ENCODE measurements at regions not wholly inside any gene's neighbourhood (a gene's known extent, or its start where the extent isn't known, plus 50 kb on each side); places are given as distances from the start of the nearest gene placed in this dataset.

DNA sequence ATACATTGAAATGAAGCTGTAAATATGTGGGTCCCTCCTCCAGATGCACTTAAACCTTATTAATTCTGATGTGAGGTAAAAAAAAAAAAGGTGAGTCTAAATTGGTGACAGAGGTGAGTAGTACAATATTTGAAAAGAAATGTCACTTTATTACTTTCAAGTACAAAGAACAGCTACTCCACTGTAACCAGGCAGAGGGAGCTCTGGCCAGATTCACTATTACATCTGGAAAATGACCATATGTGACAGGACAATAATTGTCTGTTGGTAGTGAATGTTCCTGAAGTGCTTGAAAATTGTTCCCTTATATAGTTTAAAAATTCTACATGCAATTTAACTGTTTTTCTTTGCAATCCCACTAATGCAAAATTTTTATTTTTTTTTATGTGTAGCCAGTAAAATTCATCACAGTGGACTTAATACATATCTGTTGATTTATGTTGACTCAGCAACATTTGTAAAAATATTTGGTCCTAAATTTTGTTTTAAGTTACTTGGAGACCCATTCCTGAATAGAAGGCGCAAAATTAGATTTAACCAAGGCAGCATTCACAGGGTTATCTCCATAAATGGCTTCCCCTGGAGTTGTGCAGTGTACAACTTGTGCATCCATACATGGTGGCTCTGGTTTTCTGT, 231.9 kb upstream of the TBC1D5 start:
- Histone ChIP-seq H3K4me2 (no peak overlapping the region), H4K20me1 (no peaks in the 10 kb centered on the region), H3K4me1 (peaks cover 41% of the 10 kb centered on the region), H3K9me3 (peaks cover 7% of the 10 kb centered on the region; the same call in 1 of the 2 replicates), H3K4me3 (no peak overlapping the region), H3K27me3 (no peaks in the 10 kb centered on the region), H3K27ac (no peak overlapping the region), H3K36me3 (0 out of 2 replicates have a peak, but pooled peaks cover 3% of the 10 kb centered on the region), H3K9ac (no peak overlapping the region)
- TF ChIP-seq Cebpa-rat (IDR thresholded peaks at IDR 0.05) = no peak

DNA sequence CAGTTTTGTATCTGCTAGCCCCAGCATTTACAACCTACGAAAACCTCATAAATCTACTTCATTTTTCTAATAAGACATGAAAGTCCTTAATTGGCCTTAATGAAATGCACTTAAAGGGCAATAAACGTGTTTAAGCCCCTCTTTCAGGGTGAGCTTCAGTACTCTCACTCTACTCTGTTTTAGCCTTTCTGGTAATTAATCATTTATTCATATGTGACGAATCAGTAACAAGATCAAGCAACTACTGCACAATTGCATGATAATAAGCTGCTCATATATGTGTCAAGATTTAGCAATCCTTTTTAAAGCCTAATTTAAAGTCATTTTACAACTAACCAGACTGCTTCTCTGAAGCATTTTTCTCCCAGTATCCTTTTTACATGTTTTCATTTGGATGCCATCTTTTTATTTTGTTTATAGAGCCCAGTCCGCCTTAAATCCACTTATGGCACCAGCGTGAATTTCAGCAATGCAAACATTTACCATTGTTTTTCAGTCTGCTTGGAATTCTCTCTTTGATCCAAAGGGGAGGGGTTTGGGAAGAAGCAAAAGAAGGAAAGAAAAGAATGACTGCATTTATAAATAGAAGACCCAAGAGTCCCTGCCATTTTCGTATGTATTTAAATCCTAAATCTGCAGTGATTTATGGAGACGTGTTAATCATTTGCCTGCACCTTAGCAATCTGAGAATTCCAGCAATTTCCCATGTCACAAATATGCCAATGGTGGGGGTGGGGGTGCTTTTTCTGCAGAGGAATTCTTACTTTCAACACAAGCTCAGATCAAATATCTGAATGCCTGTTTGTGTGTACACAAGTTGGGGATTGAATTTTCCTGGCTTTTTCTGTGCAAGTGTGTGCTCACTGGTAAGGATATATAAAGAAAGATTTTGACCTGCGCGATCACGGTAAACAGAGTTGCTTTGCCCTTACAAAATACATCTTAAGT, 230.8 kb upstream of the TBC1D5 start:
- Histone ChIP-seq H3K4me2 (no peak overlapping the region), H3K9ac (no peak overlapping the region), H3K9me3 (peaks cover 15% of the 10 kb centered on the region; the same call in 1 of the 2 replicates), H4K20me1 (no peaks in the 10 kb centered on the region), H3K27me3 (no peaks in the 10 kb centered on the region), H3K4me3 (no peak overlapping the region), H3K27ac (no peak overlapping the region), H3K36me3 (0 out of 2 replicates have a peak, but pooled peaks cover 3% of the 10 kb centered on the region), H3K4me1 (peaks cover 30% of the 10 kb centered on the region)
- no peak for TF ChIP-seq Cebpa-rat (IDR thresholded peaks at IDR 0.05)

DNA sequence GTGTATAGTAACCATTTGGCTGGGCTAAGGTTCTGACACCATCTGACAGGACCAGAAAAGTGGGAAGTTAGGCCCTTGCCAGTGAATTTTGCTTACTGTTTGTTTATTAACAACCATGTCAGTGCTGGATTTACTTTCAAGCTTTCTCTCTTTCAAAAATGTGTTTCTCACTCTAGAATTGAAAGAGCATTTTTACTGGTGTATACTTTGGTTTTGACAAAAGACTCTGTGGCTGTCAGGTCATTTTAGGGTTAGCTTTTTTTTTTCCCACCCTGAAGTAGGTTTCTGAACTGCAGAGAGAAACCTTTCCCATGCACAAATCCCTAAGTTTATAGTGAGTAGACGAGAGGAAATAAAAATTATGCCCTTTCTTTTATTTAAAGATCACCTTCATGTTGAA, 230.0 kb upstream of the TBC1D5 start:
- Histone ChIP-seq H3K4me1 (peaks cover 22% of the 10 kb centered on the region), H3K36me3 (0 out of 2 replicates have a peak, but pooled peaks cover 3% of the 10 kb centered on the region), H3K27ac (no peak overlapping the region), H3K27me3 (no peaks in the 10 kb centered on the region), H3K9ac (no peak overlapping the region), H3K9me3 (peaks cover 21% of the 10 kb centered on the region), H4K20me1 (no peaks in the 10 kb centered on the region), H3K4me2 (no peak overlapping the region), H3K4me3 (no peak overlapping the region)
- no peak for TF ChIP-seq Cebpa-rat (IDR thresholded peaks at IDR 0.05)

DNA sequence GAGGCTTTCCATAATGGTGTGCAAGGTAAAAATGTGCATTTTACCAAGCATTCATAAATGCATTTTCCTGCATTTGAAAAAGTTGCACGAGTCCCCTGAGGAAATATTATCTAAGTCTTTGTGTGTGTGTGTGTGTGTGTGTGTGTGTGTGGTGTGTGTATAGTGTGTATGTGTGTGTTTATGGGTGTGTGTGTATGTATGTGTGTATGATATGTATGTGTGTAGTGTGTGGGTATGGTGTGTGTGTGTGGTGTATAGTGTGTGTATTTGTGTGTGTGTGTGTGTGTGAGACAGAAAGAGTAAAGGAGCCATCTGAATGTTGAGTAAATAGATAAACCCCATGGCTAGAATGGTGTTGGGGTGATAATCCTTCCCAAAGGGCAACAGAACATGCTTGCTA, 229.6 kb upstream of the TBC1D5 start:
- Histone ChIP-seq H4K20me1 (no peaks in the 10 kb centered on the region), H3K27ac (no peak overlapping the region), H3K4me2 (no peak overlapping the region), H3K9me3 (peaks cover 21% of the 10 kb centered on the region), H3K36me3 (0 out of 2 replicates have a peak, but pooled peaks cover 3% of the 10 kb centered on the region), H3K4me1 (peaks cover 19% of the 10 kb centered on the region), H3K4me3 (no peak overlapping the region), H3K9ac (no peak overlapping the region), H3K27me3 (no peaks in the 10 kb centered on the region)
- TF ChIP-seq Cebpa-rat (IDR thresholded peaks at IDR 0.05) = no peak

DNA sequence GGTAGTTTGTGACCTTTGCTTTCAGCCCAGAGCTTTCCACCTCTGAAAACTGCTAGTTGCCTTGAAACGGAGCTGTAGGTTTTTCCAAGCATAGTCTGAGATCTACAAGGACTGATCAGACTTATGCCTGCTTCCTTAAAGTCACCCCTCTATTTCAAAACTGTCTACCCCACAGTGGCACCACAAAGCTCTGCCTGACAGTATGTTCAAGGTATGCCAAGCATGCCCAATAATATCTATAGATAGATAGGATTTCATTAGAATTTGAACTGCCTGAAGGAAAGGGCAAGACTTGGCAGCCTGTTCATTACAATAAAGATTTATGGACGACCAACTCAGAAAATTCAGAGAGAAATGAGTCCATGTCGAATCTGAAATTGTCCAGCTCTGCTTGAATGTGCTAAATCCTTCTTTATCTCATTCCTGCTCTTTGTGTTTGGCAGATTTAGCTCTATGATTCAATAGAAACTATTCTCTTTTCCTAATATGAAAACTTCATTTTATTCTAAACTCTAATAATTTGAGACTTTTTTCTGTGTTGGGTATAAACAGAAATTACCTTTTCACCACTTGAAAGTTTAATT, 227.6 kb upstream of the TBC1D5 start:
- no peak overlapping the region for H3K27ac ChIP-seq
- no peaks in the 10 kb centered on the region for H4K20me1 ChIP-seq
- no peak overlapping the region for H3K4me2 ChIP-seq
- TF ChIP-seq Cebpa-rat (IDR thresholded peaks at IDR 0.05) = no peak
- H3K4me3 ChIP-seq = no peak overlapping the region
- no peak overlapping the region for H3K9ac ChIP-seq
- 0 out of 2 replicates have a peak, but pooled peaks cover 2% of the 10 kb centered on the region for H3K36me3 ChIP-seq
- peaks cover 10% of the 10 kb centered on the region for H3K4me1 ChIP-seq
- no peaks in the 10 kb centered on the region for H3K27me3 ChIP-seq
- H3K9me3 ChIP-seq = peaks cover 19% of the 10 kb centered on the region

DNA sequence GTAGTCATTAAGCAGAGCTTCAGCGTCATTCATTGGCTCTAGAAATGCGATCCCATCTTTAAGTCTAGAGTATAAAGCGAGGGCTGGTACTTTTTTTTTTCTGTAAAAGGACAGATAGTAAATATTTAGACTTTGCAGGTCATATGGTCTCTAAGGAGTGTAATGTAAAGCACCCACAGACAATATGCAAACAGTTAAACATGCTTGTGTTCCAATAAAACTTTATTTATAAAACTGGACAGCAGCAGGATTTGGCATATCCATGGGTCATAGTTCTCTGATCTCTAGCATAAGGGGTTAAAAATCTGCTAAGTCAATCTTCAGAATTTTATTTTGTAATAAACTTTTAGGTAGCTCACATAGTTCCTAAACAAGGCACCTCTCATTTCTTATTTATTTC, 226.8 kb upstream of the TBC1D5 start:
- peaks cover 11% of the 10 kb centered on the region for H3K4me1 ChIP-seq
- no peak overlapping the region for H3K27ac ChIP-seq
- no peak overlapping the region for H3K4me2 ChIP-seq
- H3K9ac ChIP-seq = no peak overlapping the region
- no peaks in the 10 kb centered on the region for H3K36me3 ChIP-seq
- H3K4me3 ChIP-seq = no peak overlapping the region
- H4K20me1 ChIP-seq = no peaks in the 10 kb centered on the region
- H3K9me3 ChIP-seq = peaks cover 14% of the 10 kb centered on the region
- no peaks in the 10 kb centered on the region for H3K27me3 ChIP-seq
- TF ChIP-seq Cebpa-rat (IDR thresholded peaks at IDR 0.05) = no peak

DNA sequence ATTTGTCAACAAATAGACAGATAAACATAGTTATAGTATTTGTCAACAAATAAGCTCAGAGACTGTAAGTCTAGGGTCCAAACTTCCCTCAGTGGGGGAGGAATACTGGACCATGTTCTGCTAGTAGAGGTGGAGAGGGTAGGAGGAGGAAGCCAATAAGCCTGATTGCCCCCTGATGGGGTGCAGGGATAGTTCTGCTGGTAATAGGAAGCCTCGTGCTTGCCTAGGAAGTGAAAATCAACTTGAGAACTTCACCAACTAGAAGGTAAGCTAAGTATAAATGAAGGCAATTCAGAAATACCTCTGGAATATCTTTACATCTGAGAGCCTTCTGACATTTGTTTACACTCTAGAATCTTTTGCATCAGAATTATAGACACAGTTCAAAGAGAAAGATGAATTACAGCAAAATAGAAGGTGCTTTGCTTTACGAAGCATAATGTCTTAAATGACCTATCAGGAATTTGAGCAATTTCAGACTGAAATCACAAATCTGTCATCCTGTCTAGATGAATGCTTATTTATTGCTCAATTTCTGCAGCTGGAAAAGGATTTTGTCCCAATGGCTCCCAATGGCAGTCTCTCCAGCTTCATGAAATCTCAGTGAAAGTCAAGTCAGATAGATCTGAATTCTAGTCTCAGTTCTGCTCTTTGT, 225.6 kb upstream of the TBC1D5 start:
- peaks cover 14% of the 10 kb centered on the region for H3K9me3 ChIP-seq
- H3K4me2 ChIP-seq = no peak overlapping the region
- H3K9ac ChIP-seq = no peak overlapping the region
- H4K20me1 ChIP-seq = no peaks in the 10 kb centered on the region
- H3K4me1 ChIP-seq = peaks cover 14% of the 10 kb centered on the region
- TF ChIP-seq Cebpa-rat (IDR thresholded peaks at IDR 0.05) = no peak
- no peak overlapping the region for H3K4me3 ChIP-seq
- H3K27ac ChIP-seq = no peak overlapping the region
- no peaks in the 10 kb centered on the region for H3K27me3 ChIP-seq
- H3K36me3 ChIP-seq = no peaks in the 10 kb centered on the region

DNA sequence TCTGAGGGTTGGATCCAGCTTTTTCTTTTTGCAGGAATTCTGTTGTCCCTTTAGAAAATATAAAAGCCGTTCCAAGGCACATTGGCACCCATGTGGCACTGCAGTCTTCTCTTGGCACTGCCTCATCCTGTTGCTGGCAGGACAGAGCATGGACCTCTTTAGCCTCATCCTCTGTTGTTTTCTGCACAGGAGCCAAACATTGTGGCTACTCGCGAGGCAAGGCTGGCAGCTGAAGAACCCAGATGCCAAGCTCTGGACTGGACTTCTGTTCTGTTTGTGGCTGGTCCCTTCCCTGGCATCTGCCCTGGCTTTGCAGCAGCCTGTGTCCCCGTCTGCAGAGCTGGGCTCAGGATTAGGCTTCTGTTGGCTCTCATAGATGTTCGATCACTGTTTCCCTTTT, 224.7 kb upstream of the TBC1D5 start:
- Histone ChIP-seq H3K9ac (no peak overlapping the region), H3K4me3 (no peak overlapping the region), H3K4me1 (peaks cover 14% of the 10 kb centered on the region), H3K27ac (no peak overlapping the region), H4K20me1 (no peaks in the 10 kb centered on the region), H3K36me3 (no peaks in the 10 kb centered on the region), H3K27me3 (no peaks in the 10 kb centered on the region), H3K4me2 (no peak overlapping the region), H3K9me3 (peaks cover 14% of the 10 kb centered on the region)
- TF ChIP-seq Cebpa-rat (IDR thresholded peaks at IDR 0.05) = no peak

DNA sequence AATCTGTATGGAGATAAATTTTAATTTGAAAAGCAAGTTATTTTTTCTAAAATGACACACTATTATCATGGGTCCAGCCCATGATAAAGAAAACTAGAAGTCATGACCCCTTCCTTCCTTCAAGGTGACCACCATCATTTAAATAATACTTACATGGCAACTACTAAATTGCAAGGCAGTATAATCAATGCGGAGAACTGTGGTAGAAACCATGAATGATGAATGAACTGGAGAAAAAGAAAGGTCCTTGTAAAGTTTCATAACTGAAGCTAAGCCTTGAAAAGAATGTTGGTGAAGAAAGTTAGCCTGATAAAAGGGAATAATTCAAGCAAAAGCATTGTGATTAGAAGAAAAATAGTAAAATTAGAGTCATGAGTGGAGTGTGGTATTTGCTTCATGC, 222.9 kb upstream of the TBC1D5 start:
- Histone ChIP-seq H4K20me1 (no peaks in the 10 kb centered on the region), H3K9me3 (peaks cover 14% of the 10 kb centered on the region), H3K4me2 (no peak overlapping the region), H3K4me1 (peaks cover 14% of the 10 kb centered on the region), H3K4me3 (no peak overlapping the region), H3K27ac (no peak overlapping the region), H3K27me3 (no peaks in the 10 kb centered on the region), H3K36me3 (no peaks in the 10 kb centered on the region), H3K9ac (no peak overlapping the region)
- TF ChIP-seq Cebpa-rat (IDR thresholded peaks at IDR 0.05) = no peak
